GM19240 (cell line): ENCODE measurements at regions not wholly inside any gene's neighbourhood (a gene's known extent, or its start where the extent isn't known, plus 50 kb on each side); places are given as distances from the start of the nearest gene placed in this dataset.
"Not testable (repeated sequence)": the region's sequence is repeated elsewhere in the genome, so short reads cannot be mapped to it uniquely, and the experiment has no call there.

ENCODE experiments used
- DNase-seq: peaks from one replicate; pipeline ENCODE4 v3.0.0; 2011; ENCODE audit warnings: low spot score; ENCODE audit not compliant: insufficient read length

DNA sequence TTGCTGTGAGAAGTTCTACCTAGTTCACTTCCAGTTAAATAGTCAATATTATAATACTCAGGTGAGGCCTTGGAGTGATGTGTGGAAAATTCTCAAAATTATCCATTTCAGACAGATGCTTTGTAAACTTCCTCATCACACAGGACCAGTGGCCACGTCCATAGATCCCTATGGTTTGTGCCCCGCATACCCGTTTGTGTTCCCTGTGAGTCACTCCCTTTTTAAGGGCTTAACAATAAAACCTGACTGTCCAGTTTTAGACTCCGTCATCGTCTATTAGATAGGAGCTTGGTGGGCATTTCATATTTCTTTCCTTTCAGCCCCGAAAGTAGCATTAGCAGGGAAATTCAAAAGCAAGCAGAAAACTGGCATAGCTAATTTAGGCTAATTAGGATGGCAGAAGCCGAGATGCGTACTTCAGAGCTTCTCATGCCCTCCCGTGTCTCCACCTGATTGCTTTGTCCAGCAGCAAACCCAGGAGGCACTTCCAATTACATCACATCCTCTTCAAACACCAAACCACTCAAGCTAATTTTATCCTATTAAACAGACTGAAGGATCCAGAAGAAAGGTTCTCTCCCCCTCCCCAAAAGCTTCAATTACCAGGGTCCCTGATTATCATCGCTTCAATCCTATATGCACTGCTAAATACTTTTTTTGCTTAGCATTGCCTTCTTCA, 186.6 kb upstream of the OTX2 start:
- DNase-seq: no peak

- DNase-seq: no peak
Measured at GRCh38 chr14:56995010-56995409, 184.7 kb upstream of the OTX2 start.

DNA sequence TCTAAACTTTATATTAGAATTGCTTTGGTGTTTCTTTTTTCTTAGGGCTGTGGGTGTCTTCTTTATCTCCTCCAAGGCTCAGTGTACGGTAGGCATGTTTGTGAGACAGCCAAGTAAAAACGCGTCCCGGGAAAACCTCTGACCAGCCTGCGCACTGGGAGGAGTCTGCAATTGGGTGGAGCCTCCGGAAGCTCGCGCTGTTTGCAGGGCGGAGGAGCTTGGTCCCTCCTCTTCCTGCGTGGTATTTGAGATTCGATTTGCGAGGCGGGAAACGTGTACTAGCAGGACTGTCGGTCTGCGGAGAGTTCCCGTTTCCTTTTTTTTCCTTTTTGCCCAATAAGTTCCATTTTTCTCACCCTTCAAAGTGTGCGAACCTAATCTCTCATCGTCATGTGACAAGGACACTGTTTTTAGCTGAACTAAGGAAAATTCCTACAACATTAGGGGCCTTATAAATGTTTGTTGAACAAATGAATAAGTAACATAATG, 182.1 kb upstream of the OTX2 start:
- no peak for DNase-seq

- DNase-seq: not testable (repeated sequence)
Measured at GRCh38 chr14:56990991-56991627, 180.8 kb upstream of the OTX2 start.

- no peak for DNase-seq
Measured at GRCh38 chr14:56989359-56989758, 179.1 kb upstream of the OTX2 start.

DNA sequence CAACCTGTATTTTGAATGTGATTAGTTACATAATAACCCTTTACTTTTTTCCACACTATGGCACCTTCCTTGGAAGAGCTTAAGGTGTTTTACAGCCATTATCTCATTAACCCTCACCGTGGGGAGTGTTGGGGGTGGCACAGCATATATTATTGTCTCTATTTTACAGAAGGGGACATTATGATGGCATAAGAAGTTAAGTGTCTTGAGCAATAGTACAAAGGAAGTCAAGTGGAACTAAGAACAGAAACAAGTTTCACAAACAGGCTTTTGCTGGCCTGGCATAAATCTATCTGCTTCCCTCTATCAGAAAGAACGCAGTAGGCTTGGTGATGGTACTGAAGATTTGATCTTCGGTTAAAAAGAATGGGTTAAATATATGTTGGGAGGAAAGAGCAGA, 169.7 kb upstream of the OTX2 start:
- no peak for DNase-seq

DNA sequence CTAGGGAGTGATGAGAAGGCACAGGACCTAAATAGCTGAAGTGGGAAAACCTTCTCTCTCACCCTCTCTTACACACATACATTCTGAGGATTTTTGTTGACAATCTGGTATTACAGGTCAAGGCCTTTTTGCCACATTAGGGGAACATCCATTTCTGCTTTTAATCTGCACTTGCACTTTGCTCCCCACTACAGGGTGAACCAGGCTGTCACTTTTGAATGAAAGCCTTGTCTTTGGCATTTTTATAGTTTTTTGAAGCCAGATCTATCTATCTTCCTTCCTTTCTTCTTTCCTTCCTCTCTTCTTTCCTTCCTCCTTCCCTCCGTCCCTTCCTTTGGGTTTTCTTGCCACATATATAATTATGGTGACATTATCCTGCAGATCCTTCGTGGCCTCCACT, 165.9 kb upstream of the OTX2 start:
- DNase-seq: no peak

GRCh38 chr14:56975521-56975920, 165.2 kb upstream of the OTX2 start:
- no peak for DNase-seq

DNA sequence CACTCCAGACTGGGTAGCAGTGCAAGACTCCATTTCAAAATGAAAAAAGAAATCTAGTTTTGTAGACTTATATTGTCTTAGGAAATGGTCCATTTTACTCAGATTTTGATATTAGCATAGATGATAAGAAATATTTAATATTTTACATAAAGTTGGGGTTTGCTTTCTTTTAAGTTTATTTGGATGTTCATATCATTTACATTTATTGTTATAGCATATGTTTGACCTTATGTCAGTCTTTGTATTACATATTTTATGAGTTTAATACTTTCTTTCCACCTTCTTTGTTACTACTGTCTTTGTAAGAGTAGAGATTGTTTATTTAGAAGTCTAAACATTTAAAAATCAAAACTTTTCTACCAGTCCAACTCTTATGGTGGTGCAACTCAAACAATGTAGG, 162.7 kb upstream of the OTX2 start:
- DNase-seq: no peak

DNA sequence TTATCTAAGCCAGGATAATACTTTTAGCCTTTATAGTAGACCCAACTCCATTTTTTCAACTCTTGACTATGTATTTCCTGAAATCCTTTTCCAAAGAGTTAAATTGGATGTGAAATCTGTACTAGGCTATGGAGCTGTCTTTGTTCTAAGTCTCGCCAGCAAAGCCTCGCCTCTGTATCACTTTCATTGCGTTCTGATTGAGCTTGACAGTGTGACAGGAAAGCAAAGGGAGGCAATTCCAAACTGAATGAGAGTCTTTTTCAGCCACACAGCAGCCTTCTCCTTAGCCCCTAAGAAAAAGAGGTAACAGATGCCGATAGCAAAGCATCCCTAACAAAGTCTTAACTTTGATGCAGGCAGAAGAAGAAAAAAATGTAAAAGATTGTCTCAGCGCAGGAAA, 154.6 kb upstream of the OTX2 start:
- DNase-seq: no peak

DNA sequence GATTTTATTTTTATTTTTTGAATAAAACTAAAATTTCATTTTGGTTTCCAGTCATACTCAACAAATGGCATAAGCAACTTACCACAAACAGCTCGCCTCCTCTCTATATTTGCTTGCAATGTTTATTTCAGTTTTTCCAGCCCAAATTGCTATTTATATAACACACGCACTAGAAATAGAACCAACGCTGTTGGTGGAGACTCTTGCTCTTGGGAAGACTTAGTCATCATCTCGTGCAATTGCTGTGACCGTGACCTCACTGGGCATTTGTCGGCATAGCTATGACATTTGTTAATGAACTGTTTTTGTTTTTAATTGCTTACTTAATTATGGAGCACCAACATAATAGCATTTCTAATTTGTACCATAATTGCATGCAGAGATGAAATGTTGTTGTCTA, 153.1 kb upstream of the OTX2 start:
- DNase-seq: no peak

GRCh38 chr14:56962444-56963080, 152.3 kb upstream of the OTX2 start:
- no peak for DNase-seq

- no peak for DNase-seq
Measured at GRCh38 chr14:56959869-56960268, 149.6 kb upstream of the OTX2 start.

DNA sequence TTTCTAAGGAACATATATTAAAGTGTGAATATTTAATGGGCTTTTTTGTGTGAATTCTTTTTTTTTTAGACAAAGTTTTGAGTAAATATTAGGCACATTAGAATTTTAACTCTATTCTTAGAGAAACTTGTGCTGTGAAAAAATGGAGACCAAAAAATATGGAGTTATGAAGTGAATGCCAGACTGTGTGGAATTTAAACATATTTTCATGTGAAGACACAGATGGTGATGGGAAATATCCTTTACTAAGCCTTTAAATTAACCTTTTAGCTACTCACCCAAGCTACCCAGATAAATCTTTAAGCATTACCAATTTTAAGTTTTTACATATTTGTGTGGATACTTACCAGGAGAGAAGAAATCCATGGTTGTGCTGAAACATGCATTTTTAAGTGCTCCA, 148.8 kb upstream of the OTX2 start:
- no peak for DNase-seq

GRCh38 chr14:56956182-56956581, 145.9 kb upstream of the OTX2 start:
- DNase-seq: no peak

DNA sequence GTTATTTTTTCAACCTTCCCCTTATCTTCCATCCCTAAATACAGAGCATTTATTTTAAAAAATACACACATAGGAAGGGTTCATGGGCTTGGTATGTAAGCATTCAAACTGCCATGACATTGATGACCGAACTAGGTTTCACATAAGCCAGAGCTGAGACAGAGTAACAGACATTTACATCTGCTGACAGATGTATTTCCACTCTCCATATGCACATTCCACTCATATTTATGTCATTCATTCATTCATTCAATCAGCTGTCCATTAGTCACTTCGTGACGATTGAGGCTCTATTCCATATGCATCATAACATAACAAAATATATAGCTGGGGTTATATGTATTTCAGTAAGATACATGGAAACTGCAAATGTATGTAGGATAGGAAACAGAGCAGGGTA, 145.5 kb upstream of the OTX2 start:
- no peak for DNase-seq

GRCh38 chr14:56953884-56954283, 143.6 kb upstream of the OTX2 start:
- no peak for DNase-seq

DNA sequence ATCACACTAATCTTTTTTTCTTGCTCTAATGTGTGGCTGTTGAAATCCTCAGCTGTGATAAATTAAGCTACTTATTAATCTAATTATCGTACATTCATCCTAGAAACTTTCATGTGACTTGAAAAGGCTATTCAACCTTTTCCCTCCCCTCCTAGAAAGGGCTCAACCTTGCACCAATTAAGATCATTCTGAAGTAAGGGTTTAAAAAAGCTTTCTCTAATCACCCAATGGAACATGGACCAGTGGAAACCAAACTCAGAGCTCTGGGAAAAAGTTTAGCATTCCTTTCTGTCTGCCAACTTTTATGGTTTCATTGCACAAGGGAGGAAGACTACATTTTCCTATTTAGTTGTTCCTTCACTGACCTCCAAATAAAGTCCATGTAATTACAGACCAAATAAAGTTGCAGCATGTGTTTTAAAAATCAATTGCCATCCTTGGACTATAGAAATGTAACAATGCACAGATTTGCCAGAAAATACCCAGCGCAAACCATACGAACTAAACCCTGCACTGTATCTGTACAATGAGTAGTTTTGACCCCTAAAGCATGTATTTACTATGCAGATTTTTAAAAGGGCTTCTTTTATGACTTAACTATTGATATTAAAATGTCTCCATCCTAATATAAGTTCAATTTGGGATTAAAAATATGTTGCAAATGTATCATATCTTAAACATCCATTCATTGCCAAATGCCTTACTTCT, 142.6 kb upstream of the OTX2 start:
- DNase-seq: no peak

- DNase-seq: no peak
Measured at GRCh38 chr14:56949828-56950227, 139.5 kb upstream of the OTX2 start.

DNA sequence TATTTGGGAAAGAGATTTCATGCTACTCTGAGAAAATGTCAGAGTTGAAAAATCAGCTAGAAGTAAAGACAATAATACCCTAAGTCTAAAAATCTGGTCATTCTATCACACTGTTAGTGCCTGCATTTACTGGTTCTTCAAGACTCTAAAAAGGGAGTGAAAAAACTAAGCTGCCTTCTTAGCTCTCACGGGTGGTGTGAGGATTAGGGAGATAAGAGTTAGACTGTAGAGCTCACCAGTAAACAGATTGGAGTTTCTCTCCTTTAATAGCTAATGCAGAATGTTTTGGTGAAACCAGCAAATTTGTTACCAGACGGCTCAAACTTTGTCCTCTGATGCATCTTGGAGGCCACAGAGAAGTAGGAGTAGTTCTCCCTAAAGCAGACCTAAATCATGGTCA, 135.0 kb upstream of the OTX2 start:
- DNase-seq: no peak

DNA sequence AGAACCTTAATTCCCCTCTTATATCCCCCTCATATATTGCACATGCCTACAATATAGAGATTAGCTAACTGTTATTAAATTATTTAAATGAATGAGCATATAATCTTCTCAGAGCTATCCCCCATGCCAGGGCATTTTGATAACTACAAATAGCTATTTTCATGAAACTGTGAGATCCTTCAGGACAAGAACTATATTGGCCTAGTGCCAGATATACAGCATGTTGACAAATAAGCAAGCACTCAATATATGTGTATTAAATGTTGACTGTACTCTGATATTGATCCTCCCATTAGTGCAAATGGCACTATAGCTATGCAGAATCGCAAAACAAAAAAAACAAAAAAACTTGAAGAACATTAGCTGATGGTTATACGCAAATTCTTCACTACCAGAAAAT, 134.1 kb upstream of the OTX2 start:
- no peak for DNase-seq

- DNase-seq: no peak
Measured at GRCh38 chr14:56933446-56933845, 123.2 kb upstream of the OTX2 start.
